Nucleus accumbens (tissue), 56 donors: ENCODE measurements at regions not wholly inside any gene's neighbourhood (a gene's known extent, or its start where the extent isn't known, plus 50 kb on each side); places are given as distances from the start of the nearest gene placed in this dataset.

Experiments used
- DNase-seq, 56 donors: peaks; one replicate each; lab custom pipeline; 2025; lab: John Stamatoyannopoulos, UW

DNA sequence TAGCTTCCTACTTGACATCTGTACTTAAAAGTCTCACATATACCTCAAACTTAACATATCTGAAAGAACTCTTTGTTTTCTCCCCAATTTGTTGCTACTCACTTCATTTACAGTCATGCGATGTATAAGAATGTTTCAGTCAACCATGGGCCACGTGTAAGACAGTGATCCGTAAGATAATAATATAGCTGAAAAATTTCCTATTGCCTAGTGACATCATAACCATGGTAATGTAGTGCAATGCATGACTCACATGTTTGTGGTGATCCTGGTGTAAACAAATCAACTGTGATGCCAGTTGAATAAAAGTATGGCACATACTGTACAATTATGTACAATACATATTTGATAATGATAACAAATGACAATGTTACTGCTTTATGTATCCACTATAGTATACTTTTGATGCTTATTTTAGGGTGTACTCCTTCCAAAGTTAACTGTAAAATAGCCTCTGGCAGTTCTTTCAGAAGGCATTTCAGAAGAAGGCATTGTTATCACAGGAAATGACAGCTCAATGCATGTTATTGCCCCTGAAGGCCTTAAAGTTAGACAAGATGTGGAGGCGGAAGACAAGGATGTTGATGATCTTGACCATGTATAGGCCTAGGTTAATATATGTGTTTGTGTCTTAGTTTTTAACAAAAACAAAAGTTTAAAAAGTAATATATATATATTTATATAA lies 579.0 kb downstream of the EPHA7 start:
- DNase-seq = no peak

- DNase-seq = no peak
These were observed 590.6 kb downstream of the EPHA7 start for GRCh38 chr6:92828788-92829187.

DNA sequence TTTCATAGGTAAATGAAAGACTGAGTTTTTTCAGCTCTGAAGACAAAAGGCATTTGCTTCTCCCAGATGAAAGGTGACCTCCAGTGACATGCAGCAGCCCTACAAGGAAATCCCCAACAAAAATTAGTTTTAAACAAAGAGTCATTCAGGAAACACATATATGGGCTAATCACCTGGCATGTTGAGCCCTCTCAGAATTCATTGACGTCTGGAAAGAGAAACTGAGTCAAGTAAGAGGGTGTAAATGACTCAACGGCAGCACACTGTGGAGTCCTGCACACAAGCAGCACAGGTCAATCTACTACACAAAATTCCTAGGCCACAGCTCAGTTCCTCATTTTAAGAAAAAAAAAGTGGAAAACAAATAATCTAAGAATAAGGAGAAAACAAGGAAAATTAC lies 592.3 kb downstream of the EPHA7 start:
- DNase-seq = no peak

DNA sequence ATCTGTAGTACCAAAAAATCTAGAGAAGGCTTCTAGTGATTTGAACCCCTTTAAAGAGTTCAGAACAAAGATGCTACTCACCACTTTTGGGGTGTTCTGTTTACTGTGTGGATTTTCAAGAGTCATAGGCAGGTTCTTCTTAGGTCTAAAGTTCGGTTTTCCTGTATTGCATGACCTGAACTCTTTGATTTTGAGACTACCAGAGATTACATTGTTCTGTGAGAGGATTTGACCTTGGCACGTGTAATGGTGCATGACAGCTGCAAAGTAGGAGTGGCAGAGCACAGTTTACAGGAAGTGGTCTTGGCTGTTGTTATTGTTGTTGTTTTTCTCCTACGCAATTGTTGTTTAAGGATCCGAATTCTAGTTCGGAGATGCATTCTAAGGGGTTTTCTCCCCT lies 592.7 kb downstream of the EPHA7 start:
- no peak for DNase-seq

- DNase-seq = no peak
These were observed 597.1 kb downstream of the EPHA7 start for GRCh38 chr6:92822222-92822621.

- DNase-seq = no peak
These were observed 598.8 kb downstream of the EPHA7 start for GRCh38 chr6:92820601-92821000.

DNA sequence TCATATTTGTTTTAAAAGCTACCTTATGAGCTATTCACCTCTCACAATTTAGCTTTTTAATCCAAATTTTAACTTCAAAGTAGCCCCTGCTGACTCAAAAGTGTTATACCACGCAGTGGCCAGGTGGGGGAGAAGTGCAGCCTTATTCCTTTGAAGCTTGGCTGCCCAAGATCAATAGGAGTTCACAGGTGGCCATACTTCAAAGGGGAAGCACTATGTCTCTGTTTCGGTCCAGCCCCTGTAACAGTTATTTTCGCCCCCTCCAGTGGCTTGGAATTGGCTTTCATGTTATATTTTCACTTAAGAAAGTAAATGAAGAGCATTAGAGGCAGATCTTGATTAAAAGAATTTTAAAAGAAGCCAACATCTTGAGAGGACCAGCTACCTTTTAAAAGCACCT lies 608.4 kb downstream of the EPHA7 start:
- peak in 5 of 56 donors; percentile 0 to 27 (median 1) for DNase-seq

- no peak for DNase-seq
These were observed 613.1 kb downstream of the EPHA7 start for GRCh38 chr6:92806254-92806653.

GRCh38 chr6:92791403-92791802 lies 628.0 kb downstream of the EPHA7 start:
- no peak for DNase-seq

DNA sequence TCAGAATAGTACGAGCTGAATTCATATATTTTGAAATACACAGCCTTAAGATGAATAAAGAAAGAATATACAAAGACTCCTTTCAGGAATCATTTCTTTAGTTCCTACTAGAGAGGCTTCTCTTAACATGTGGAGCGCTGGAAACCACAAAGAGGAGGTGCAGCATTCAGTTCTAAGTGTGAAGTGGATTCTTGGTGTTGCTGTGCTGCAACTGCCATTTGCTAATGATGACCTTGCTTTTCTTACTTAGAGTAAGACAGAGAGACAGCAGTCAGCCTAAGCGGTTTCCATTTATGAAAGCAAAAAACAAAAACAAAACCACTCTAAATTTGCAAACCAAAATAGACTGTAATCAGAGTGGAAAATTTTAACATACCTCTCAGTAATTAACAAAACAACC lies 629.0 kb downstream of the EPHA7 start:
- DNase-seq = no peak

GRCh38 chr6:92784235-92784634 lies 635.1 kb downstream of the EPHA7 start:
- no peak for DNase-seq

DNA sequence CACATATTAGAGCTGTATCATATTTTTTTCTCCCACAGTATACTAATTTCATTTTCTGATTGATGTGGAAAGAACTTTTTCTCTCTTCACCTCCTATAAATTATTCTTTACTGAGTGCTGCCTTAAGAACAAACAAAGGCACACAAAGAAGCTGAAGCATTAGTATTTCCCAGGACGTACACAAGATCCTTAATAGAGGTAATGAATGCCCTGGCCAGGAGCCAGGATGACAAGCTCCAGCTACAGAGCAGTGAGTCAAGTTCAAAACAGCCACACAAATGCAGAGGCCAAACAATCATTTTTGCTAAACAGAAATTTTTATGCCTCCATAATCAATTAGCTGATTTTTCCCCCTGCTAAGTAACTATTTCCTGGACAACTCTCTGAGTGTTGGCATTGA lies 639.6 kb downstream of the EPHA7 start:
- DNase-seq = peak in 3 of 56 donors; percentile 0 to 56 (median 5)

DNA sequence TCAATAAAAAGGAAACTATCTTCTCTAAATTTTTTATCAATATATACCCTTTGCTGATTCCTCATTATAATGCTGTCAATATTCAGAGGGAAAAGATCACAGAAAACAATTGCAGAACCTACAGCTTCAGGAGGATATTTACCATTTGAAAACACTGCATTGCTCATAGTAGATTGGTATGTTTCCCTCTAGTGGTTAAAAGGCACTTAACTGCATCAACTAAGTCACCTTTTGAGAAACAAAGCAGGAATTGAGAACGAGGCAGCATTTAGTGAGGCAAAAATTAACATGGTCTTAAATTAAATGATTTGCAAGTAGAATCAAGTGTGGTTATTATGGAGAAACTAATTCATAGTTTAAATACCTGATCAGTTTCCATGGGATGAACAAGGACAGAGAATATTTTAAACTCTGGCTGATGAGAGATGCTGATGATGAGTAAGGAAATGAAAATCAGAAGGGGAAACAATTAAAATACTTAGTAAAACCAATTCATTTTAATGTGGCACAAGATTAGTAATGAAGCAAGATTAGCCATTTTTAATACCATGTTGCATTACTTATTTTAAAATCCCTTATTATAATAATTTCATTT lies 642.1 kb downstream of the EPHA7 start:
- no peak for DNase-seq

GRCh38 chr6:92770540-92770939 lies 648.8 kb downstream of the EPHA7 start:
- no peak for DNase-seq

DNA sequence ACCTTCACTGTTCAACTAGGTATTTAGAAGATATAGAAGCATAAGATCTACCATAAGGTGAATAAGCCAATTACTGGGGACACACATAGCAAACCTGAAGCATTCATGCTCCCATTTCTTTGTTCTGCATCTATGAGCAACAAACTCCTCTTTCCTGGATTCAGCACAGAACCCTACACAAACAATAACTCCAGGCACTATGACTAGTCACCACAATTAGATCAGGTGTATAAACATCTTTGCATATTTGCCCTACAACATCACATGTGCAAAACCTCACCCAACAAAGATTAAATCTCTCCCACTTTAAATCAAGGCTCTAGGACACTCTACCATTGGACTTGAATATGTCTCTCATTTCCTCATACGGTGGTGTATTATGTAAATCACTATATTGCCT lies 652.3 kb downstream of the EPHA7 start:
- no peak for DNase-seq

DNA sequence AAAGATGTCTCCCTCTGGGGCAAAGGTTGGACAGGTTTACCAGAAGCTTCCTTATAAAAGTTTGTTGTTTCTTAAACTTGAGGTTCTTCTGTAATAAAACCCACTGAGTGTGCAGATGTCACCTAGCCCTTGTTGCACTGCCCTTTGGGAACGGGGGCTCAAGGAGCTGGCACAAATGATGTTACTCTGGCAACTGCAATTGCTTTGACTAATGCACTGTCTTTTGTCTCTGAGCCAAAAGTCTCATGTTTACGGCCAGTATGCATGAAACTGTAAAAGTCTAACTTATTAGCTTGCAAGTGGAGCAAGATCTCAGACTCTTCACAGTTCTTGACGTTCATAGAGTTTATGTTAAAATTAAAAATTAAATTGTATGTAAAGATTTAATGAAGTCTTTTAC lies 655.7 kb downstream of the EPHA7 start:
- no peak for DNase-seq

- no peak for DNase-seq
These were observed 656.1 kb downstream of the EPHA7 start for GRCh38 chr6:92763274-92763584.

- no peak for DNase-seq
These were observed 656.7 kb downstream of the EPHA7 start for GRCh38 chr6:92762443-92763273.

- DNase-seq = no peak
These were observed 660.2 kb downstream of the EPHA7 start for GRCh38 chr6:92759178-92759577.

DNA sequence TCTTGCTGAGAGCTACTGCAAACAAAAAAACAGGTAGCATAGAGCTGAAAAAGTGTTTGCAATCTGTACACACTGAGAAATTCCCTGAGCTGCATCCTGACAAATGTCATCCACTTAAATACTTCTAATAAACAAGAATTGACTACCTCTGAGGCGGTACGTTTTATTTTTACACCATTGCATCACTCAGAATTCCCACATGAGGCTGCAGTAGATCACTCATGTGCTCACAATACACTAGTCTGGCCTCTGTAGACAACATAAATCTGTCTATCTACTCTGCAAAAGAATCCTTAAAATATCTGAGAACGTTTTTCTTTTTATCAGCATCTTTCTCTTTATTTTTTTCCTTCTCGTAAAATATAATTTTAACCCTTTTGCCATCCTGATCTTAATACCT lies 661.4 kb downstream of the EPHA7 start:
- no peak for DNase-seq

GRCh38 chr6:92756912-92757311 lies 662.4 kb downstream of the EPHA7 start:
- no peak for DNase-seq

GRCh38 chr6:92753956-92754355 lies 665.4 kb downstream of the EPHA7 start:
- DNase-seq = no peak
